Spleen (tissue), 11 donors: ENCODE measurements at regions not wholly inside any gene's neighbourhood (a gene's known extent, or its start where the extent isn't known, plus 50 kb on each side); places are given as distances from the start of the nearest gene placed in this dataset.

Experiments used
- DNase-seq: peaks from one replicate; pipeline ENCODE4 v3.0.0-alpha.2; 2020
- H3K27ac ChIP-seq, 8 donors: fragments of 200-600 bp; sonication (generic) in 7 of 8; 1 replicate in 4 of 8; 2 replicates in 4 of 8; pipeline versions ENCODE4 v1.5.0 to v1.8.0; 2016 to 2021; ENCODE audit warnings: inconsistent platforms in 4 of 8, mild to moderate bottlenecking in 4 of 8, moderate library complexity in 1 of 8
- H3K27me3 ChIP-seq, 7 donors: fragments of 200-600 bp; sonication (generic) in 6 of 7; replicated peaks in 1 of 7; 1 replicate in 4 of 7; 2 replicates in 3 of 7; pipeline versions ENCODE4 v1.5.0 to v1.8.0; 2016 to 2021; ENCODE audit warnings: inconsistent platforms in 3 of 7, mild to moderate bottlenecking in 1 of 7
- H3K36me3 ChIP-seq, 6 donors: fragments of 200-600 bp; sonication (generic) in 5 of 6; 1 replicate in 4 of 6; 2 replicates in 2 of 6; pipeline versions ENCODE4 v1.5.0 to v1.8.0; 2016 to 2021; ENCODE audit warnings: inconsistent platforms in 2 of 6
- H3K4me1 ChIP-seq, 6 donors: fragments of 200-600 bp; sonication (generic) in 5 of 6; 1 replicate in 3 of 6; 2 replicates in 3 of 6; pipeline versions ENCODE4 v1.5.0 to v1.8.0; 2016 to 2021; ENCODE audit warnings: inconsistent platforms in 3 of 6
- H3K4me3 ChIP-seq, 8 donors: fragments of 200-600 bp; sonication (generic) in 7 of 8; 1 replicate in 4 of 8; 2 replicates in 4 of 8; pipeline versions ENCODE4 v1.5.0 to v1.8.0; 2016 to 2021; ENCODE audit warnings: inconsistent platforms in 4 of 8, mild to moderate bottlenecking in 4 of 8, moderate library complexity in 2 of 8
- H3K9me3 ChIP-seq, 8 donors: fragments of 200-600 bp; sonication (generic) in 7 of 8; 1 replicate in 4 of 8; 2 replicates in 4 of 8; pipeline versions ENCODE4 v1.5.0 to v1.8.0; 2016 to 2021; ENCODE audit warnings: inconsistent platforms in 4 of 8
- CTCF ChIP-seq, 11 experiments: fragments of 200-600 bp in 7 of 11; fragments of 450-650 bp in 4 of 11; sonication (generic) in 4 of 11; IDR thresholded peaks in 8 of 11; conservative IDR thresholded peaks in 3 of 11; 1 replicate in 7 of 11; 2 replicates in 4 of 11; pipeline versions ENCODE4 v1.4.0 to v1.8.0; 2016 to 2021; ENCODE audit warnings: antibody characterized with exemption in 11 of 11, inconsistent platforms in 4 of 11, mild to moderate bottlenecking in 1 of 11
- POLR2A ChIP-seq, 3 donors: fragments of 450-650 bp; IDR thresholded peaks; one replicate each; pipeline ENCODE4 v1.5.1; 2017; ENCODE audit warnings: antibody characterized with exemption in 3 of 3, mild to moderate bottlenecking in 1 of 3
- POLR2AphosphoS5 ChIP-seq, 3 donors: sonication (generic); formaldehyde crosslinking; IDR thresholded peaks; one replicate each; pipeline ENCODE4 v1.5.1; 2017; ENCODE audit warnings: antibody characterized with exemption in 3 of 3
- WGBS, 5 donors: extraction: QIAGEN DNeasy Blood & Tissue Kit in 3 of 5; methylation state at CpG; one replicate each; pipeline versions ENCODE4 v1.1.5 to v1.1.7; 2013 to 2018; 5-methylcytosine and 5-hydroxymethylcytosine counted together
- intact Hi-C: fragments of 100-400 bp; cut with DNase I; formaldehyde crosslinking; loops from one replicate; pipeline ENCODE4 v1.15.0; 2023; ENCODE audit warnings: low total_unique reads
- donor health status: healthy with polysubstance abuse.
- donor health status: DM: no; HTN: no; CAD: no; lungs with moderate emphysema.
- donor health status: DM: no; HTN: no; CAD: no.
- donor health status: Bipolar disorder and iron deficiency.
- donor health status: healthy.
- donor health status: DM: no; HTN: no; CAD: no.
- donor health status: DM: yes; HTN: yes; CAD: no.

DNA sequence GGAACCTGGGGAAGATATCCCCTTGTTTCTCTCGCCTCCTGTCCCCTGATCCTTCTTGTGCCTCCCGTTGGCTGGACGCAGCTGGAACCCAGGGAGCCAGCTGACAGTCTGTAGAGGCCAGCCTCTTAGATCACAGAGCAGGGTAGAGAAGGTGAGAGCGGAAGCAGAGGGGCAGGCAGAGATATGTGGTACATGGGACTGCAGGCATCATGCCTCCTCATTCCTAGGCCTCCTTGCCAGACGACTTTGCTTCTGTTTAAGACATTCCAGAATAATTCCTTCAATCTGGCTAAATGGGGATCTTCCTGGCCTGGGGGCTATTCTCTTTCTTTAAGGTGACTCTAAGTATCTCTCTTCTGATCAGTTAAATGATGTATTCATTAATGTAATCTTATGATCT is 89.4 kb upstream of the MAX start:
- no peak overlapping the region for H3K27ac ChIP-seq
- H3K9me3 ChIP-seq: no peaks in the 10 kb centered on the region
- H3K4me1 ChIP-seq: no peaks in the 10 kb centered on the region
- intact Hi-C loops: no loop called here
- no peak for DNase-seq
- 86 to 93% (median 92%) methylated on average over 5 of the region's 5 CpGs for whole genome bisulfite sequencing, 5 donors
- H3K27me3 ChIP-seq: no peaks in the 10 kb centered on the region
- H3K4me3 ChIP-seq: no peak overlapping the region
- no peaks in the 10 kb centered on the region for H3K36me3 ChIP-seq
- TF ChIP-seq CTCF (IDR thresholded peaks at IDR 0.05 in 8 of 11, conservative IDR thresholded peaks at IDR 0.05 in 3 of 11): no peak
- no peak for TF ChIP-seq POLR2AphosphoS5 (IDR thresholded peaks at IDR 0.05)
- TF ChIP-seq POLR2A (IDR thresholded peaks at IDR 0.05): no peak

- H3K9me3 ChIP-seq: no peaks in the 10 kb centered on the region
- intact Hi-C loops: no loop called here
- TF ChIP-seq POLR2AphosphoS5 (IDR thresholded peaks at IDR 0.05): no peak
- no peak for TF ChIP-seq POLR2A (IDR thresholded peaks at IDR 0.05)
- TF ChIP-seq CTCF (IDR thresholded peaks at IDR 0.05 in 8 of 11, conservative IDR thresholded peaks at IDR 0.05 in 3 of 11): no peak
- H3K4me1 ChIP-seq: no peaks in the 10 kb centered on the region
- H3K4me3 ChIP-seq: no peak overlapping the region
- WGBS, 5 donors: 10 to 100% (median 93%) methylated on average over 1 of the region's 1 CpG
- no peak overlapping the region for H3K27ac ChIP-seq
- no peaks in the 10 kb centered on the region for H3K36me3 ChIP-seq
- DNase-seq: no peak
- no peaks in the 10 kb centered on the region for H3K27me3 ChIP-seq
Measured at GRCh38 chr14:65192686-65193085, 90.4 kb upstream of the MAX start.

DNA sequence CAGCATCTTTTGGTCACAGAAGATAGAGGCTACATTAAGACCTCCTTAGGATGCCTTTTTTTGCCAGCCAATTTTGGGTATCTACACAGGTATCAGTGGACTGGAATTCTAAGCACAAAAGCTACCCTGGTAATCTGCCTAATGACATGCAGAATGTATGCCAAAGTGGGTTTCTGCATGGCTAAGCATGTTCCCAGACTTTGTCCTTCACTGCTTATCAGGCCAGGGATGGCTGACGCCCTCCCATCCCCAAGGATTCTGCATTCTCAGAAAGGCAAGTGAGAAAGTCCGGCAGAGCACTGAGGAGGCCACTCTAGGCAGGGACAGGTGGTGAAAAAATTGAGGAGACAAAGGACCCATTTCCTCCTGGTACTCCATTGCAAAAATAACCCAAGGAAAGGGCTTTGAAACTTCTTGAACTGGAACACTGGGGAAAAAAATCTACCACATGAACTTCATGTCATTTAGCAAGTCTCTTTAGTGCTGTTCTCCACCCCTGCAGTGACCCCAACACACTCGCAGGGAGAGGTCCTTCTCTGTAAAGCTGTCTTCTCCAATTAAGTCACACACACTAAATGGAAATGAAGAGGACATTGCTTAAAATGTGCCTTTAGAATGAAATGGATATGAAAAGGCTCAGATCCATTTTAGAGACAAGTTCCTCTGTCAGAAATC is 91.7 kb upstream of the MAX start:
- Histone ChIP-seq H3K27me3 (no peaks in the 10 kb centered on the region), H3K27ac (no peak overlapping the region), H3K4me3 (no peak overlapping the region), H3K4me1 (no peaks in the 10 kb centered on the region), H3K9me3 (no peaks in the 10 kb centered on the region), H3K36me3 (no peaks in the 10 kb centered on the region)
- intact Hi-C loops: no loop called here
- 43 to 86% (median 64%) methylated on average over 3 of the region's 3 CpGs for WGBS, 5 donors
- TF ChIP-seq POLR2AphosphoS5 (IDR thresholded peaks at IDR 0.05): no peak
- TF ChIP-seq CTCF (IDR thresholded peaks at IDR 0.05 in 8 of 11, conservative IDR thresholded peaks at IDR 0.05 in 3 of 11): no peak
- no peak for TF ChIP-seq POLR2A (IDR thresholded peaks at IDR 0.05)
- DNase-seq: no peak

DNA sequence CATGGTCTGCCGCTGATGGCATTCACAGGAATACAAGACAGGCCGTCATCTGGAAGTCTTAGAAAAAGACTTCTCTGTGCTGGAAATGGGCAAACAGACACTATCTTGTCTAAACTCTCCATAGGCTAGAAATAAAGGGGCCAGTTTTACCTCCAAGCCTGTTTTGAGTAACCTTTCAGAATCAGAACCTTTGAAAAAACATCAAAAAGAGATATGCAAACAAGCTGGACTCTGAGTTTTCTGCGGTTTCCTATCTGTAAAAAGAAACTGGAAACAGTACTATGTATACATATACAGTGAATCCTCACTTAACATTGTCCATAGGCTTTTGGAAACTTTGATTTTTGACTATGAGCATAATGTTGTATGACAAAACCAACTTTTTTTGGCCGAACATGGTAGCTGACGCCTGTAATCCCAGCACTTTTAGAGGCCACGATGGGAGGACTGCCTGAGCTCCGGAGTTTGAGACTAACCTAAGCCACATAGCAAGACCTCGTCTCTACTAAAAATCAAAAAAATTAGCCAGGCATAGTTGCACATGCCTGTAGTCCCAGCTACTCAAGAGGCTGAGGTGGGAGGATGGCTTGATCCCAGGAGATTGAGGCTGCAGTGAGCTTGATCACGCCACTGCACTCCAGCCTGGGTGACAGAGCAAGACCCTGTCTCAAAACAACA is 92.9 kb upstream of the MAX start:
- Histone ChIP-seq H3K36me3 (no peaks in the 10 kb centered on the region), H3K9me3 (no peaks in the 10 kb centered on the region), H3K4me3 (no peak overlapping the region), H3K4me1 (no peaks in the 10 kb centered on the region), H3K27ac (peak overlapping the region in 2 of 8 donors; percentile 13 to 22), H3K27me3 (no peaks in the 10 kb centered on the region)
- DNase-seq: no peak
- TF ChIP-seq CTCF (IDR thresholded peaks at IDR 0.05 in 8 of 11, conservative IDR thresholded peaks at IDR 0.05 in 3 of 11): no peak
- no peak for TF ChIP-seq POLR2A (IDR thresholded peaks at IDR 0.05)
- no peak for TF ChIP-seq POLR2AphosphoS5 (IDR thresholded peaks at IDR 0.05)
- intact Hi-C loops: no loop called here
- WGBS, 5 donors: 70 to 91% (median 83%) methylated on average over 9 of the region's 9 CpGs
